Endothelial cell of umbilical vein (primary cell): ENCODE measurements at regions not wholly inside any gene's neighbourhood (a gene's known extent, or its start where the extent isn't known, plus 50 kb on each side); places are given as distances from the start of the nearest gene placed in this dataset.

Source experiments
- BruUV-seq: library from RNA; stranded (reverse); fragments of 400-500 nt; replicated peaks from 2 replicates; lab custom pipeline; 2021; lab: Mats Ljungman, UMichigan
- CTCF ChIA-PET: fragments of 300-600, 350-600 bp; sonication (Branson Sonifier 250); formaldehyde crosslinking; loops from one replicate; lab custom pipeline; 2021; ENCODE audit warnings: antibody characterized with exemption, inconsistent platforms; lab: Charles Lee
- POLR2A ChIA-PET: fragments of 300-600, 350-600 bp; sonication (Branson Sonifier 250); formaldehyde crosslinking; loops from one replicate; lab custom pipeline; 2021; ENCODE audit warnings: antibody characterized with exemption, inconsistent platforms; lab: Charles Lee
- DNase-seq: peaks from one replicate; pipeline ENCODE4 v3.0.0-alpha.2; 2011; ENCODE audit warnings: low read depth, low spot score
- FAIRE-seq: peaks from 2 replicates; lab custom pipeline; 2011; peaks lifted over from hg19 to GRCh38; lab: Jason Lieb, UNC
- H2AFZ ChIP-seq: 2 replicates; pipeline ENCODE4 v1.6.0; 2012; ENCODE audit warnings: low read depth, low read length, control low read depth, inconsistent platforms
- H3K27ac ChIP-seq: 2 replicates; pipeline ENCODE4 v1.5.1; 2011; ENCODE audit warnings: low read depth, mild to moderate bottlenecking, control low read depth, low read length, moderate library complexity; ENCODE audit not compliant: insufficient read depth
- H3K27me3 ChIP-seq, 2 experiments: 2 replicates each; pipeline versions ENCODE4 v1.6.0 to v1.6.1; 2011; ENCODE audit warnings: low read length in 2 of 2, mixed read lengths in 1 of 2; ENCODE audit not compliant: control insufficient read depth in 2 of 2, insufficient read depth in 2 of 2
- H3K36me3 ChIP-seq, 2 experiments: 2 replicates in 1 of 2; 3 replicates in 1 of 2; pipeline ENCODE4 v1.5.1; 2011; ENCODE audit warnings: low read length in 2 of 2, mild to moderate bottlenecking in 1 of 2, moderate library complexity in 1 of 2; ENCODE audit not compliant: control insufficient read depth in 2 of 2, insufficient read depth in 2 of 2; ENCODE audit errors: extremely low read depth in 1 of 2
- H3K4me1 ChIP-seq: 3 replicates; pipeline ENCODE4 v1.5.1; 2011; ENCODE audit warnings: mild to moderate bottlenecking, low read length; ENCODE audit not compliant: control insufficient read depth, insufficient read depth; ENCODE audit errors: extremely low read depth
- H3K4me2 ChIP-seq: 2 replicates; pipeline ENCODE4 v1.6.1; 2011; ENCODE audit warnings: low read length, control low read depth, mixed read lengths; ENCODE audit not compliant: insufficient read depth
- H3K4me3 ChIP-seq, 3 experiments: fragments of 200-600 bp in 1 of 3; sonication (generic), shearing (Covaris generic) in 1 of 3; replicated peaks in 1 of 3; 2 replicates each; pipeline ENCODE4 v1.5.1; 2011 to 2016; ENCODE audit warnings: control low read depth in 3 of 3, low read length in 3 of 3, mild to moderate bottlenecking in 2 of 3, inconsistent platforms in 1 of 3, low read depth in 1 of 3, moderate library complexity in 1 of 3; ENCODE audit not compliant: insufficient read depth in 1 of 3
- H3K79me2 ChIP-seq: 2 replicates; pipeline ENCODE4 v1.6.0; 2012; ENCODE audit warnings: low read length, inconsistent platforms; ENCODE audit not compliant: control insufficient read depth, insufficient read depth
- H3K9ac ChIP-seq: replicated peaks from 2 replicates; pipeline ENCODE3; 2011; ENCODE audit warnings: low read length, control low read depth; ENCODE audit not compliant: insufficient read depth; ENCODE audit errors: extremely low read depth
- H3K9me1 ChIP-seq: replicated peaks from 3 replicates; pipeline ENCODE4 v1.6.0; 2011; ENCODE audit warnings: mild to moderate bottlenecking, low read length; ENCODE audit not compliant: control insufficient read depth, insufficient read depth; ENCODE audit errors: extremely low read depth
- H3K9me3 ChIP-seq: replicated peaks from 2 replicates; pipeline ENCODE4 v1.5.1; 2012; ENCODE audit warnings: low read length, inconsistent platforms; ENCODE audit not compliant: control insufficient read depth, insufficient read depth
- H4K20me1 ChIP-seq: replicated peaks from 2 replicates; pipeline ENCODE3; 2011; ENCODE audit warnings: mild to moderate bottlenecking, low read length; ENCODE audit not compliant: control insufficient read depth, insufficient read depth; ENCODE audit errors: extremely low read depth
- EZH2 ChIP-seq: IDR thresholded peaks from 2 replicates; pipeline ENCODE4 v1.6.1; 2012; ENCODE audit warnings: borderline replicate concordance, low read depth, mild to moderate bottlenecking, moderate library complexity, low read length, inconsistent platforms; ENCODE audit not compliant: severe bottlenecking
- FOS ChIP-seq: IDR thresholded peaks from 2 replicates; pipeline ENCODE4 v1.6.1; 2011; ENCODE audit warnings: mild to moderate bottlenecking, low read length, moderate library complexity, borderline replicate concordance; ENCODE audit not compliant: insufficient read depth
- GATA2 ChIP-seq: IDR thresholded peaks from 2 replicates; pipeline ENCODE4 v1.7.0; 2011; ENCODE audit warnings: low read depth, mild to moderate bottlenecking, moderate library complexity, mixed read lengths, low read length; ENCODE audit not compliant: insufficient read length, insufficient read depth
- JUN ChIP-seq: IDR thresholded peaks from 2 replicates; pipeline ENCODE4 v1.6.1; 2011; ENCODE audit warnings: borderline replicate concordance, low read depth; ENCODE audit not compliant: insufficient read length, insufficient read depth
- MYC ChIP-seq: IDR thresholded peaks from one replicate; pipeline ENCODE4 v1.6.1; 2011; ENCODE audit warnings: mild to moderate bottlenecking, low read depth, low read length
- POLR2A ChIP-seq: IDR thresholded peaks from 2 replicates; pipeline ENCODE4 v1.6.1; 2012; ENCODE audit warnings: low read depth, mild to moderate bottlenecking, control low read depth, low read length
- POLR2AphosphoS5 ChIP-seq: IDR thresholded peaks from 2 replicates; pipeline ENCODE4 v1.6.1; 2012; ENCODE audit warnings: low read depth, mild to moderate bottlenecking, control low read depth, low read length, moderate library complexity; ENCODE audit not compliant: insufficient read depth
- dilution Hi-C: fragments of 300-500 bp; cut with MboI; formaldehyde crosslinking; loops from one replicate; pipeline ENCODE4 v1.15.0; 2019; ENCODE audit warnings: low sequenced_read_pairs; ENCODE audit not compliant: extremely low pct_ligation_motif_present
- intact Hi-C: fragments of 100-400 bp; cut with micrococcal nuclease; formaldehyde crosslinking; loops from one replicate; pipeline ENCODE4 v1.10.0; 2022
- TF ChIP-seq, protein P1 (sequence below): IDR thresholded peaks from 2 replicates; pipeline ENCODE4 v1.6.1; 2011; ENCODE audit not compliant: insufficient read depth, insufficient read length
- TF ChIP-seq, protein P2 (sequence below), 2 donors: IDR thresholded peaks; 1 replicate in 1 of 2; 2 replicates in 1 of 2; pipeline ENCODE4 v1.5.1; 2011; ENCODE audit warnings: low read length in 2 of 2, mild to moderate bottlenecking in 2 of 2, moderate library complexity in 2 of 2, control low read depth in 1 of 2, inconsistent platforms in 1 of 2, low read depth in 1 of 2; ENCODE audit not compliant: insufficient read depth in 1 of 2; ENCODE audit errors: extremely low read depth in 1 of 2

DNA sequence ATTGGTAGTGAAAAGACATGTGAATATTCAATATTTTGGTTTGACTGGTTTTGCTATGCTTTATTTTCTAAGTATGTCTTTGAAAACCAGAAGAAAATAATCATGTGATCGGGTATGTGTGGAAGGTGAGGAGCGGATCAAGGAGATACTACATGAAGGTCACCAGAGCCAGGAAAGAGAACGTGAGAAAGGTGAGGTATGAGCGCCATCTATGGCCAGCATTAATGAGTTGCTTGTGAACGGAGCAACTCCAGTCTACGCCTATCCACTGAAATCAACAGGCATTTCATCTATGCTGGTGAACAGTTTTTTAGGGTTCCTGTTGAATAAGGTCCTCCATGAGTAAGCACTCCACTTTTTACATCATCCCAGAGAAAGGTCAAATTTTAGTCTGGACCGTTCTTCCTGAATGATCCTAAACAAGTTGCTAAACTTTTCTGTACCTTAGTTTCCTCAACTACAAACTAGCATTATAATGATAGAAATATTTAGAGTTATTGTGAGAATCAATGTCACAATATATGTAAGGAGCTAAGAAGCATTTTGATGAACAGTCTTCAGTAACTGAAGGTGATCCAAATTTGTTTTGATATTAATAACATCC, 1435.2 kb upstream of the CADM2 start:
- CTCF ChIA-PET: no interaction called here

DNA sequence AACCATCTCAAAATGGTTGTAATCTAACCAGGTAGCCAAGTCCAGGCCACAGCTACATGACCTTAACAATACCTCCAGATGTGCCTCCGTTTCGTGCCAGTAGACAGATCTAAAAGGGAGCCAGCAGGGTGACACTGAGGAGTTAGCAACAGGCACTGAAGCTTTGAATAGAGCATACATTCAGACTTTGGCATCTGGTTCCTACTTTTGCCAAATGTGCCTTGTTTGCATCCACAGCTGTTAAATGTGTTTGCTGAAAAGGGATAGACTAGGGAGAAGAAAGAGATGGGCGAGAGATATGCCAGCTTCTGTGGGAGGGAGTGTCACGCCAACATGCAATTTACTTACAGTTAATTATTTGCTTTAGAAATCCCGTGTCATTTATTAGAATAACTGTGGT, 1433.9 kb upstream of the CADM2 start:
- H3K9ac ChIP-seq: no peak overlapping the region
- FAIRE-seq (no peak), DNase-seq (no peak)
- H3K9me3 ChIP-seq: no peaks in the 10 kb centered on the region
- H2AFZ ChIP-seq: no peak overlapping the region
- H3K4me1 ChIP-seq: no peaks in the 10 kb centered on the region
- TF ChIP-seq EZH2 (no peak), POLR2AphosphoS5 (no peak), FOS (no peak), JUN (no peak), MYC (no peak), POLR2A (no peak), GATA2 (no peak)
- TF ChIP-seq, protein P1, sequence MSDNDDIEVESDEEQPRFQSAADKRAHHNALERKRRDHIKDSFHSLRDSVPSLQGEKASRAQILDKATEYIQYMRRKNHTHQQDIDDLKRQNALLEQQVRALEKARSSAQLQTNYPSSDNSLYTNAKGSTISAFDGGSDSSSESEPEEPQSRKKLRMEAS: no peak
- TF ChIP-seq, protein P2, sequence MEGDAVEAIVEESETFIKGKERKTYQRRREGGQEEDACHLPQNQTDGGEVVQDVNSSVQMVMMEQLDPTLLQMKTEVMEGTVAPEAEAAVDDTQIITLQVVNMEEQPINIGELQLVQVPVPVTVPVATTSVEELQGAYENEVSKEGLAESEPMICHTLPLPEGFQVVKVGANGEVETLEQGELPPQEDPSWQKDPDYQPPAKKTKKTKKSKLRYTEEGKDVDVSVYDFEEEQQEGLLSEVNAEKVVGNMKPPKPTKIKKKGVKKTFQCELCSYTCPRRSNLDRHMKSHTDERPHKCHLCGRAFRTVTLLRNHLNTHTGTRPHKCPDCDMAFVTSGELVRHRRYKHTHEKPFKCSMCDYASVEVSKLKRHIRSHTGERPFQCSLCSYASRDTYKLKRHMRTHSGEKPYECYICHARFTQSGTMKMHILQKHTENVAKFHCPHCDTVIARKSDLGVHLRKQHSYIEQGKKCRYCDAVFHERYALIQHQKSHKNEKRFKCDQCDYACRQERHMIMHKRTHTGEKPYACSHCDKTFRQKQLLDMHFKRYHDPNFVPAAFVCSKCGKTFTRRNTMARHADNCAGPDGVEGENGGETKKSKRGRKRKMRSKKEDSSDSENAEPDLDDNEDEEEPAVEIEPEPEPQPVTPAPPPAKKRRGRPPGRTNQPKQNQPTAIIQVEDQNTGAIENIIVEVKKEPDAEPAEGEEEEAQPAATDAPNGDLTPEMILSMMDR (IDR thresholded peaks at IDR 0.05; ENCODE audit: extremely low read depth in 1 of 2, insufficient read depth in 1 of 2, low read depth in 1 of 2, low read length in 2 of 2): no peak
- no peak overlapping the region for H3K27ac ChIP-seq
- POLR2A ChIA-PET: no interaction called here
- CTCF ChIA-PET: no interaction called here
- intact Hi-C loops (no loop called here), dilution Hi-C loops (no loop called here)
- no peak overlapping the region for H3K4me2 ChIP-seq
- BruUV-seq: no TSS peak
- no peaks in the 10 kb centered on the region for H4K20me1 ChIP-seq
- H3K36me3 ChIP-seq: no peaks in the 10 kb centered on the region
- no peaks in the 10 kb centered on the region for H3K27me3 ChIP-seq
- H3K79me2 ChIP-seq: no peaks in the 10 kb centered on the region
- no peaks in the 10 kb centered on the region for H3K9me1 ChIP-seq
- H3K4me3 ChIP-seq: no peak overlapping the region

More for the DNA sequence above, 1435.2 kb upstream of the CADM2 start:
- no peaks in the 10 kb centered on the region for H4K20me1 ChIP-seq
- H2AFZ ChIP-seq: no peak overlapping the region
- no peak overlapping the region for H3K4me3 ChIP-seq
- TF ChIP-seq, protein P2 (IDR thresholded peaks at IDR 0.05; ENCODE audit: extremely low read depth in 1 of 2, insufficient read depth in 1 of 2, low read depth in 1 of 2, low read length in 2 of 2): peak; percentile 27 to 36
- TF ChIP-seq POLR2A: no peak
- BruUV-seq: no TSS peak
- H3K4me2 ChIP-seq: no peak overlapping the region
- intact Hi-C loops (no loop called here), dilution Hi-C loops (no loop called here)
- no peaks in the 10 kb centered on the region for H3K4me1 ChIP-seq
- H3K27me3 ChIP-seq: no peaks in the 10 kb centered on the region
- no peaks in the 10 kb centered on the region for H3K9me3 ChIP-seq
- POLR2A ChIA-PET: no interaction called here
- DNase-seq: peak; percentile 19
- H3K27ac ChIP-seq: no peak overlapping the region
- no peak overlapping the region for H3K9ac ChIP-seq
- no peaks in the 10 kb centered on the region for H3K79me2 ChIP-seq
- no peak for FAIRE-seq
- H3K36me3 ChIP-seq: no peaks in the 10 kb centered on the region
- H3K9me1 ChIP-seq: no peaks in the 10 kb centered on the region
